KG1 (cell line): ENCODE measurements at regions not wholly inside any gene's neighbourhood (a gene's known extent, or its start where the extent isn't known, plus 50 kb on each side); places are given as distances from the start of the nearest gene placed in this dataset.

Source experiments
- DNase-seq: peaks from one replicate; lab custom pipeline; 2025; lab: John Stamatoyannopoulos, UW

- DNase-seq: no peak
These were observed 380.9 kb downstream of the SOX9 start for GRCh38 chr17:72501404-72502370.

- no peak for DNase-seq
These were observed 381.8 kb downstream of the SOX9 start for GRCh38 chr17:72502371-72503341.

- DNase-seq: no peak
These were observed 382.7 kb downstream of the SOX9 start for GRCh38 chr17:72503556-72503955.

- no peak for DNase-seq
These were observed 384.0 kb downstream of the SOX9 start for GRCh38 chr17:72504783-72505182.

- DNase-seq: no peak
These were observed 386.0 kb downstream of the SOX9 start for GRCh38 chr17:72506773-72507172.

- no peak for DNase-seq
These were observed 386.6 kb downstream of the SOX9 start for GRCh38 chr17:72507370-72507769.

- no peak for DNase-seq
These were observed 389.7 kb downstream of the SOX9 start for GRCh38 chr17:72510351-72511016.

GRCh38 chr17:72511242-72511641 is 390.4 kb downstream of the SOX9 start:
- DNase-seq: no peak

- no peak for DNase-seq
These were observed 391.1 kb downstream of the SOX9 start for GRCh38 chr17:72511874-72512273.

GRCh38 chr17:72512649-72513556 is 392.1 kb downstream of the SOX9 start:
- DNase-seq: no peak

GRCh38 chr17:72514321-72514861 is 393.6 kb downstream of the SOX9 start:
- no peak for DNase-seq

- DNase-seq: no peak
These were observed 394.1 kb downstream of the SOX9 start for GRCh38 chr17:72514891-72515290.

- DNase-seq: no peak
These were observed 394.7 kb downstream of the SOX9 start for GRCh38 chr17:72515291-72516065.

- no peak for DNase-seq
These were observed 396.1 kb downstream of the SOX9 start for GRCh38 chr17:72516772-72517399.

GRCh38 chr17:72517413-72518158 is 396.8 kb downstream of the SOX9 start:
- DNase-seq: no peak

GRCh38 chr17:72518159-72518732 is 397.4 kb downstream of the SOX9 start:
- no peak for DNase-seq

- DNase-seq: no peak
These were observed 398.2 kb downstream of the SOX9 start for GRCh38 chr17:72518753-72519597.
